Mesothelial cell of epicardium (in vitro differentiated cells): ENCODE measurements at regions not wholly inside any gene's neighbourhood (a gene's known extent, or its start where the extent isn't known, plus 50 kb on each side); places are given as distances from the start of the nearest gene placed in this dataset.
A peak's percentile ranks its signal among the peaks of the same experiment; 100 is the strongest.

Experiments used
- DNase-seq, 2 experiments: peaks; one replicate each; pipeline ENCODE4 v3.0.0; 2021; ENCODE audit warnings: low spot score in 2 of 2; ENCODE audit not compliant: unreplicated experiment in 2 of 2
- H3K27ac Mint-ChIP-seq: 2 replicates; pipeline ENCODE4 v1.8.0; 2021; ENCODE audit warnings: mixed read lengths
- H3K27me3 Mint-ChIP-seq: 2 replicates; pipeline ENCODE4 v1.8.0; 2021; ENCODE audit warnings: low read depth, mixed read lengths
- H3K36me3 Mint-ChIP-seq: 2 replicates; pipeline ENCODE4 v1.8.0; 2021; ENCODE audit warnings: mixed read lengths
- H3K4me1 Mint-ChIP-seq: 2 replicates; pipeline ENCODE4 v1.8.0; 2021; ENCODE audit warnings: mixed read lengths
- H3K4me3 Mint-ChIP-seq: 2 replicates; pipeline ENCODE4 v1.8.0; 2021; ENCODE audit warnings: mild to moderate bottlenecking, moderate library complexity, mixed read lengths
- H3K9me3 Mint-ChIP-seq: 2 replicates; pipeline ENCODE4 v1.8.0; 2021; ENCODE audit warnings: mixed read lengths
- CTCF ChIP-seq: fragments of 200-600 bp; sonication (generic); IDR thresholded peaks from one replicate; pipeline ENCODE4 v1.5.0; 2021; ENCODE audit warnings: antibody characterized with exemption; ENCODE audit not compliant: unreplicated experiment

- Mint-ChIP-seq H3K9me3 (peaks cover 28% of the 10 kb centered on the region), H3K4me3 (no peak overlapping the region), H3K27ac (no peak overlapping the region), H3K27me3 (no peaks in the 10 kb centered on the region), H3K4me1 (no peaks in the 10 kb centered on the region), H3K36me3 (peaks cover 5% of the 10 kb centered on the region)
- DNase-seq, result no peak
- TF ChIP-seq CTCF, result no peak
Observed at GRCh38 chr13:80642641-80643040, 301.7 kb upstream of the SPRY2 start.

GRCh38 chr13:80633251-80633650 lies 292.3 kb upstream of the SPRY2 start:
- H3K27ac Mint-ChIP-seq, result peak overlapping the region; percentile 35

GRCh38 chr13:80630685-80631121 lies 289.8 kb upstream of the SPRY2 start:
- Mint-ChIP-seq H3K9me3 (peaks cover 5% of the 10 kb centered on the region), H3K27ac (no peak overlapping the region), H3K36me3 (no peaks in the 10 kb centered on the region), H3K27me3 (no peaks in the 10 kb centered on the region), H3K4me3 (no peak overlapping the region), H3K4me1 (peaks cover 13% of the 10 kb centered on the region)
- no peak for DNase-seq
- TF ChIP-seq CTCF, result no peak

More at GRCh38 chr13:80633251-80633650, 292.3 kb upstream of the SPRY2 start:
- H3K27me3 Mint-ChIP-seq, result no peaks in the 10 kb centered on the region
- H3K36me3 Mint-ChIP-seq, result no peaks in the 10 kb centered on the region
- no peak overlapping the region for H3K4me3 Mint-ChIP-seq
- H3K4me1 Mint-ChIP-seq, result peaks cover 10% of the 10 kb centered on the region
- TF ChIP-seq CTCF, result no peak
- peaks cover 8% of the 10 kb centered on the region for H3K9me3 Mint-ChIP-seq
- DNase-seq, result no peak

GRCh38 chr13:80618781-80619180 lies 277.9 kb upstream of the SPRY2 start:
- H3K27me3 Mint-ChIP-seq, result no peaks in the 10 kb centered on the region
- no peak for DNase-seq
- peaks cover 9% of the 10 kb centered on the region for H3K9me3 Mint-ChIP-seq

GRCh38 chr13:80612804-80613203 lies 271.9 kb upstream of the SPRY2 start:
- no peak overlapping the region for H3K4me3 Mint-ChIP-seq
- peaks cover 4% of the 10 kb centered on the region for H3K4me1 Mint-ChIP-seq
- H3K36me3 Mint-ChIP-seq, result no peaks in the 10 kb centered on the region
- DNase-seq, result no peak
- TF ChIP-seq CTCF, result no peak
- peaks cover 7% of the 10 kb centered on the region for H3K9me3 Mint-ChIP-seq
- H3K27ac Mint-ChIP-seq, result peak overlapping the region; percentile 45
- H3K27me3 Mint-ChIP-seq, result no peaks in the 10 kb centered on the region

More at GRCh38 chr13:80618781-80619180, 277.9 kb upstream of the SPRY2 start:
- Mint-ChIP-seq H3K4me1 (no peaks in the 10 kb centered on the region), H3K4me3 (no peak overlapping the region), H3K36me3 (no peaks in the 10 kb centered on the region), H3K27ac (no peak overlapping the region)
- TF ChIP-seq CTCF, result no peak

GRCh38 chr13:80611310-80611709 lies 270.4 kb upstream of the SPRY2 start:
- peaks cover 12% of the 10 kb centered on the region for H3K9me3 Mint-ChIP-seq

More at GRCh38 chr13:80611310-80611709, 270.4 kb upstream of the SPRY2 start:
- Mint-ChIP-seq H3K27ac (no peak overlapping the region), H3K36me3 (no peaks in the 10 kb centered on the region), H3K4me3 (no peak overlapping the region), H3K27me3 (no peaks in the 10 kb centered on the region), H3K4me1 (peaks cover 6% of the 10 kb centered on the region)
- no peak for DNase-seq
- TF ChIP-seq CTCF, result no peak
